ENCODE measurements at regions not wholly inside any gene's neighbourhood (a gene's known extent, or its start where the extent isn't known, plus 50 kb on each side); places are given as distances from the start of the nearest gene placed in this dataset.

DNA sequence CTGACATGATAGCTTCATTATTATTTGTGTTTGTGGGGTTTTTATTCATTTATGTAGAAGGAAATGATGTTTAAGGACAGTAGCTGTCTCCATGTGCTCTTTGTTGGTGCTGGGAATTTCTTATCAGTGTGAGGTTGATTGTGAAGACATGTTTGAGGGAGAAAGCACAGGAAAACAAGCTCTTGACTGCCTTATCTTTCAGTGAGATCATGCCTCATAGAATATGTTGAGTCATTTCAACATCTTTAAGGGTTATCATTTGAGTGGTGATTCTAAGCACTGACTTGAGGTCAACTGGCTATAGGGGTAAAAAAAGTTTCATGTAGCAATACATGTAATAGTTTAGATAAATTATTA is 405.1 kb upstream of the ADAMTS5 start:
- no peak overlapping the region for H3K4me3 ChIP-seq (ENCODE audit: low read depth, low read length)
- TF ChIP-seq, protein P1, sequence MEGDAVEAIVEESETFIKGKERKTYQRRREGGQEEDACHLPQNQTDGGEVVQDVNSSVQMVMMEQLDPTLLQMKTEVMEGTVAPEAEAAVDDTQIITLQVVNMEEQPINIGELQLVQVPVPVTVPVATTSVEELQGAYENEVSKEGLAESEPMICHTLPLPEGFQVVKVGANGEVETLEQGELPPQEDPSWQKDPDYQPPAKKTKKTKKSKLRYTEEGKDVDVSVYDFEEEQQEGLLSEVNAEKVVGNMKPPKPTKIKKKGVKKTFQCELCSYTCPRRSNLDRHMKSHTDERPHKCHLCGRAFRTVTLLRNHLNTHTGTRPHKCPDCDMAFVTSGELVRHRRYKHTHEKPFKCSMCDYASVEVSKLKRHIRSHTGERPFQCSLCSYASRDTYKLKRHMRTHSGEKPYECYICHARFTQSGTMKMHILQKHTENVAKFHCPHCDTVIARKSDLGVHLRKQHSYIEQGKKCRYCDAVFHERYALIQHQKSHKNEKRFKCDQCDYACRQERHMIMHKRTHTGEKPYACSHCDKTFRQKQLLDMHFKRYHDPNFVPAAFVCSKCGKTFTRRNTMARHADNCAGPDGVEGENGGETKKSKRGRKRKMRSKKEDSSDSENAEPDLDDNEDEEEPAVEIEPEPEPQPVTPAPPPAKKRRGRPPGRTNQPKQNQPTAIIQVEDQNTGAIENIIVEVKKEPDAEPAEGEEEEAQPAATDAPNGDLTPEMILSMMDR (IDR thresholded peaks at IDR 0.05; ENCODE audit: insufficient read depth, low read length), result no peak
- peak; percentile 80 for DNase-seq (ENCODE audit: low read depth)

DNA sequence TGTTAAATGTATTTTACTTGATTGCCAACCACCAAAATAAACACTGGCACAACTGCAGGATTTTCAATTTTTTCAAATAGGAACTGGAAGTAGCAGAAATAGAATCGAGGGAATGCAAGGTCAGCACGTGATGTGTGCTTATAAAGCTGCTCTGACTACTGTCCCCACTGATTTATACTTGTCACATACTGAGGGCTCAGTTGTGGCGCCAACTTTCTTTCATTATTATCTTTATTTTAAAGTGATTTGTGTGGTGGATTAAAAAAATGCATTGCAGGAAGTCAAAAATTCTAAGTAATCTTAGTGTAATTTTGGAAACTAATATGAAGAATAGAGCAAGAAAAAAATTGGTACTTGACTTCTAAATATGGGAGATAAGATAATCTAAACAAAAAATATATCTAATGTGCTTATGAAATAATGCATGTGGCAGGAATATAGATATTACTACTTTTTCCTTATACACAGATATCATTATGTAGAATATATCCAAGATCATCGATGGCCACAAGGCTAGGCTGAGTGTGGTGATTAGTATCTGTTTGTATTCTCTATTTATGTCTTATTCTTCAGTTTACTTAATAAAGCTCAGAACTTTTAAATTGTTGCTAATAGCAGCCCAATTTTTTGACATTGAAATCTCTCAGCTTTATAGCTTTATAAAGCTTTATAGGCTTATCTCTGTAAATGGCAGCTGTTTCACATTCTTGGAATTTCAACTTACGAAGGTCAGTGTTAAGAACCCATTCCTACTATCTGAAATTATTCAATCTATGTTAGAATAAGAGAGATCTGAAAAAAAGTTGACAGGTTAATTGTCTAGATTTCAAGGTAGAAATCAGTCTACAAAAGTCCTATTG is 404.5 kb upstream of the ADAMTS5 start:
- TF ChIP-seq, protein P1 (IDR thresholded peaks at IDR 0.05; ENCODE audit: insufficient read depth, low read length), result no peak
- H3K4me3 ChIP-seq (ENCODE audit: low read depth, low read length), result no peak overlapping the region
- DNase-seq (ENCODE audit: low read depth), result peak; percentile 75

DNA sequence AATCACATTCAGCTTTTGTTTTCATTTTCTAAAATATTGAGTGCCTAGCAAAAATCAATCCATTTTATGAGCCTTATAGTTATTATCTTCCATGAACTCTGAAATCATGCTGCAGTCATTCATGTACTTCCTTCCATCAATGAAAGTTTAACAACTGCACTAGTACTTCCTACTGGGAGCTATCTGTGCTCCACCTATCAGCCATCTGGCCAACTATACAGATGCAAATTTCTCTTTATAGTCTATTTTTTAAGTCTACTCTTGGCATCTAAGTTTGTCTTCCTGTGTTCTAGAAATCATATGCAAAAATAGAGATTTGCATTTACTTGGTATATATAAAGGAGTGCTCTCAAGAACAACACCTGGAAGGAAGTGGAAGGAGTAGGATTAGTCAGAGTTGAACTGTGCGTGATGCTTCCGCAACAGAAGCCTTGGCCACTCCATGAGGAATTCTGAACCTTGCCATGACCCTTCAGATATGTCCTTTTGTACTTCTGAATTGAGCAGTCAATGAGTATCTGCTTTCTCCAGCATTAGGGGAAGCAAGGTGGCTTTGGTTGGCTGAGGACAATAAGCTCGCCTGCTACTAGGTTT is 403.2 kb upstream of the ADAMTS5 start:
- no peak overlapping the region for H3K4me3 ChIP-seq (ENCODE audit: low read depth, low read length)
- TF ChIP-seq, protein P1 (IDR thresholded peaks at IDR 0.05; ENCODE audit: insufficient read depth, low read length), result no peak
- DNase-seq (ENCODE audit: low read depth), result no peak

DNA sequence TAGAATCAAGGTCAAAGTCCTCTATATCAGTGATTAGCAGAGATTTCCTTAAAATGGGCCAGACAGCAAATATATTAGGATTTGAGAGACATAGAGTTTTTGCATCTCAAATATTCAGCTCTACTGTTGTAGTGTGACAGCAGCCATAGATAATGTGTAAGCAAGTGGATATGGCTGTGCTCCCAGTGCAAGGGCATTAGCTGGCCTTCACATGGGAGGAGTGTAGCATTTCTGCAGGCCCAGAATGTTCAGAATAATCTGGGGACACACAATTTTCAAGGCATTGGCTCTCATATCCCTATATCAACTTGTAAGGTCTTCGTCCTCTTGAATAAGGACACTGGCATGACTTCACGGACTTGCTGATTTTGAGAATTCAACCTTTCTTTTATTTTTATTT is 402.3 kb upstream of the ADAMTS5 start:
- DNase-seq (ENCODE audit: low read depth), result no peak
- no peak overlapping the region for H3K4me3 ChIP-seq (ENCODE audit: low read depth, low read length)
- TF ChIP-seq, protein P1 (IDR thresholded peaks at IDR 0.05; ENCODE audit: insufficient read depth, low read length), result no peak

DNA sequence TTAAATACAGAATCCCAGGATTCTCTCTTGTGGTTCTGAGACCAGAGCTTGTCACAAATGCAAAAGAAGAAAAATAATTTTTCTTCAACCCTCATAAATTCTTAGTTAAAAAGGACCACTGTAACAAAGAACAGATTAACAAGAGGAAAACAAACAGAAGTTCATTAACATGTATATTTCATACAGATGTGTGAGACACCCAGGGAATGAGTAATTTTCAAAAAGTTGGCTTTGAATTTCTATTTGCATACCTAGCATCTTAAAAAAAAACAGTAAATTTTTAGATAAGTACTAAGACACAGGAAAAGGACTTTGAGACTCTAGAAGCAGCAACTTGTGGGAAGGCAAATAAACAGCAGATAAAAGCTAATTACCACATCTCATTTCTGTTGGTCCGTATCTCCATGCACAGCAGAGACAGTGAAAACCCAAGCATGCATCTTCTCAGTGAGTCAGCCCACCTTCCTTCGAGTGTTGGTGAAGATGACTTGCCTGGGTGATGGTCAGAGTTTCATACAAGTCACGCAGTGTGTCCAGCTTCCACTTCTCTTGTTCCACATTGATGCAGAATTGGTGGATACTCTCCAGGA is 399.9 kb upstream of the ADAMTS5 start:
- DNase-seq (ENCODE audit: low read depth), result no peak
- TF ChIP-seq, protein P1 (IDR thresholded peaks at IDR 0.05; ENCODE audit: insufficient read depth, low read length), result no peak
- no peak overlapping the region for H3K4me3 ChIP-seq (ENCODE audit: low read depth, low read length)

DNA sequence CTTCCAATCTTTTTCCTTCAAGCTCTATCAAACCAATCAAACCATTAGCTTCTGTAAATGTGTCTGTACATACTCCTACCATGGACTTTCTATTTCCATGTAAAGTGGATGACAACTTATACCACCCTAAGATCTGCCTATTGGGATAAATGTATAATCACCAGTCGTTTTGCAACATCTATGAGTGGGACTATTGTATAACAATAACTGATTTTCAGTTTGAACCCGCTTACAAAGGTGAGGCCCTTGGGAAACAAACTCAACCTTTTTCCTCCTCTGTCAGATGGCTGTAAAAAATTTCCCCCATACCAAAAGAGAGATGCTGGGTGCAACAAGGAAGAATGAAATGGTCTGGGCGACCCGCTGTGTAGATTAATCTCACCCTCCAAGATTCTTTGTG is 399.1 kb upstream of the ADAMTS5 start:
- H3K4me3 ChIP-seq (ENCODE audit: low read depth, low read length), result no peak overlapping the region
- TF ChIP-seq, protein P1 (IDR thresholded peaks at IDR 0.05; ENCODE audit: insufficient read depth, low read length), result no peak
- DNase-seq (ENCODE audit: low read depth), result no peak
